Suprapubic skin (tissue), 3 donors: ENCODE measurements at regions not wholly inside any gene's neighbourhood (a gene's known extent, or its start where the extent isn't known, plus 50 kb on each side); places are given as distances from the start of the nearest gene placed in this dataset.

Experiments used
- CTCF ChIP-seq, 2 donors: fragments of 200-600 bp in 1 of 2; fragments of 450-650 bp in 1 of 2; sonication (generic) in 1 of 2; IDR thresholded peaks; one replicate each; pipeline ENCODE4 v1.5.1; 2016 to 2019; ENCODE audit warnings: antibody characterized with exemption in 2 of 2, mild to moderate bottlenecking in 1 of 2, moderate library complexity in 1 of 2
- EP300 ChIP-seq: sonication (generic); formaldehyde crosslinking; IDR thresholded peaks from one replicate; pipeline ENCODE4 v1.6.1; 2017; ENCODE audit warnings: antibody characterized with exemption

- TF ChIP-seq CTCF (IDR thresholded peaks at IDR 0.05): no peak
- TF ChIP-seq EP300: no peak
Measured at GRCh38 chr3:154783061-154783460, 297.1 kb upstream of the MME start.
